ENCODE measurements at regions not wholly inside any gene's neighbourhood (a gene's known extent, or its start where the extent isn't known, plus 50 kb on each side); places are given as distances from the start of the nearest gene placed in this dataset.

- TF ChIP-seq EZH2 (IDR thresholded peaks at IDR 0.05; ENCODE audit: borderline replicate concordance, low read length) (no peak), CTCF (IDR thresholded peaks at IDR 0.05; ENCODE audit: low read length) (no peak)
These were observed 70.5 kb downstream of the ZNF503 start for GRCh38 chr10:75331081-75331480.

Measured in OCI-LY1 (cell line).